ENCODE measurements at regions not wholly inside any gene's neighbourhood (a gene's known extent, or its start where the extent isn't known, plus 50 kb on each side); places are given as distances from the start of the nearest gene placed in this dataset.

- TF ChIP-seq, protein P1, sequence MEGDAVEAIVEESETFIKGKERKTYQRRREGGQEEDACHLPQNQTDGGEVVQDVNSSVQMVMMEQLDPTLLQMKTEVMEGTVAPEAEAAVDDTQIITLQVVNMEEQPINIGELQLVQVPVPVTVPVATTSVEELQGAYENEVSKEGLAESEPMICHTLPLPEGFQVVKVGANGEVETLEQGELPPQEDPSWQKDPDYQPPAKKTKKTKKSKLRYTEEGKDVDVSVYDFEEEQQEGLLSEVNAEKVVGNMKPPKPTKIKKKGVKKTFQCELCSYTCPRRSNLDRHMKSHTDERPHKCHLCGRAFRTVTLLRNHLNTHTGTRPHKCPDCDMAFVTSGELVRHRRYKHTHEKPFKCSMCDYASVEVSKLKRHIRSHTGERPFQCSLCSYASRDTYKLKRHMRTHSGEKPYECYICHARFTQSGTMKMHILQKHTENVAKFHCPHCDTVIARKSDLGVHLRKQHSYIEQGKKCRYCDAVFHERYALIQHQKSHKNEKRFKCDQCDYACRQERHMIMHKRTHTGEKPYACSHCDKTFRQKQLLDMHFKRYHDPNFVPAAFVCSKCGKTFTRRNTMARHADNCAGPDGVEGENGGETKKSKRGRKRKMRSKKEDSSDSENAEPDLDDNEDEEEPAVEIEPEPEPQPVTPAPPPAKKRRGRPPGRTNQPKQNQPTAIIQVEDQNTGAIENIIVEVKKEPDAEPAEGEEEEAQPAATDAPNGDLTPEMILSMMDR (IDR thresholded peaks at IDR 0.05; ENCODE audit: insufficient read depth, low read length, poor library complexity, severe bottlenecking), result no peak
- no peak for TF ChIP-seq EZH2phosphoT487 (conservative IDR thresholded peaks at IDR 0.05; ENCODE audit: low read length)
Observed at GRCh38 chr12:127373559-127373958, 893.4 kb upstream of the TMEM132C start.
